Right lobe of liver (tissue), 4 donors: ENCODE measurements at regions not wholly inside any gene's neighbourhood (a gene's known extent, or its start where the extent isn't known, plus 50 kb on each side); places are given as distances from the start of the nearest gene placed in this dataset.

ENCODE experiments used
- POLR2A ChIP-seq: fragments of 450-650 bp; IDR thresholded peaks from one replicate; pipeline ENCODE4 v1.6.1; 2017; ENCODE audit warnings: antibody characterized with exemption, mild to moderate bottlenecking
- TF ChIP-seq, protein P1 (sequence below), 4 donors: fragments of 200-600 bp in 3 of 4; fragments of 450-650 bp in 1 of 4; IDR thresholded peaks; one replicate each; pipeline versions ENCODE4 v1.5.1 to v1.8.0; 2016 to 2022; ENCODE audit warnings: antibody characterized with exemption in 4 of 4, mild to moderate bottlenecking in 2 of 4
- donor health status: DM: no; HTN: no; CAD: no.
- donor health status: DM: no; HTN: no; CAD: no.
- donor health status: DM: no; HTN: yes; CAD: no.

- TF ChIP-seq, protein P1, sequence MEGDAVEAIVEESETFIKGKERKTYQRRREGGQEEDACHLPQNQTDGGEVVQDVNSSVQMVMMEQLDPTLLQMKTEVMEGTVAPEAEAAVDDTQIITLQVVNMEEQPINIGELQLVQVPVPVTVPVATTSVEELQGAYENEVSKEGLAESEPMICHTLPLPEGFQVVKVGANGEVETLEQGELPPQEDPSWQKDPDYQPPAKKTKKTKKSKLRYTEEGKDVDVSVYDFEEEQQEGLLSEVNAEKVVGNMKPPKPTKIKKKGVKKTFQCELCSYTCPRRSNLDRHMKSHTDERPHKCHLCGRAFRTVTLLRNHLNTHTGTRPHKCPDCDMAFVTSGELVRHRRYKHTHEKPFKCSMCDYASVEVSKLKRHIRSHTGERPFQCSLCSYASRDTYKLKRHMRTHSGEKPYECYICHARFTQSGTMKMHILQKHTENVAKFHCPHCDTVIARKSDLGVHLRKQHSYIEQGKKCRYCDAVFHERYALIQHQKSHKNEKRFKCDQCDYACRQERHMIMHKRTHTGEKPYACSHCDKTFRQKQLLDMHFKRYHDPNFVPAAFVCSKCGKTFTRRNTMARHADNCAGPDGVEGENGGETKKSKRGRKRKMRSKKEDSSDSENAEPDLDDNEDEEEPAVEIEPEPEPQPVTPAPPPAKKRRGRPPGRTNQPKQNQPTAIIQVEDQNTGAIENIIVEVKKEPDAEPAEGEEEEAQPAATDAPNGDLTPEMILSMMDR (IDR thresholded peaks at IDR 0.05), result no peak
- TF ChIP-seq POLR2A, result no peak
Measured at GRCh38 chr11:97850701-97851100, 1170.0 kb upstream of the CNTN5 start.
